HG03469 (cell line): ENCODE measurements at regions not wholly inside any gene's neighbourhood (a gene's known extent, or its start where the extent isn't known, plus 50 kb on each side); places are given as distances from the start of the nearest gene placed in this dataset.
"Not testable (repeated sequence)": the region's sequence is repeated elsewhere in the genome, so short reads cannot be mapped to it uniquely, and the experiment has no call there.

ENCODE experiments used
- ATAC-seq: cut with Tn5 transposase; IDR thresholded peaks from one replicate; pipeline ENCODE4 v1.9.1; 2021; ENCODE audit warnings: mild to moderate bottlenecking, moderate library complexity, moderate number of reproducible peaks; ENCODE audit not compliant: unreplicated experiment

- no peak for ATAC-seq
Measured at GRCh38 chr18:75777630-75778029, 350.1 kb upstream of the SMIM21 start.

GRCh38 chr18:75775121-75775520 is 347.6 kb upstream of the SMIM21 start:
- ATAC-seq = no peak

GRCh38 chr18:75773618-75774017 is 346.1 kb upstream of the SMIM21 start:
- ATAC-seq = no peak

- no peak for ATAC-seq
Measured at GRCh38 chr18:75762758-75763157, 335.3 kb upstream of the SMIM21 start.

- no peak for ATAC-seq
Measured at GRCh38 chr18:75760208-75760607, 332.7 kb upstream of the SMIM21 start.

GRCh38 chr18:75757951-75758350 is 330.4 kb upstream of the SMIM21 start:
- ATAC-seq = no peak

- ATAC-seq = no peak
Measured at GRCh38 chr18:75754433-75754832, 326.9 kb upstream of the SMIM21 start.

GRCh38 chr18:75753753-75754152 is 326.2 kb upstream of the SMIM21 start:
- no peak for ATAC-seq

- no peak for ATAC-seq
Measured at GRCh38 chr18:75752740-75753263, 325.3 kb upstream of the SMIM21 start.

- no peak for ATAC-seq
Measured at GRCh38 chr18:75745147-75745546, 317.6 kb upstream of the SMIM21 start.

GRCh38 chr18:75742516-75742915 is 315.0 kb upstream of the SMIM21 start:
- no peak for ATAC-seq

GRCh38 chr18:75739682-75740081 is 312.2 kb upstream of the SMIM21 start:
- no peak for ATAC-seq

- ATAC-seq = no peak
Measured at GRCh38 chr18:75735291-75735690, 307.8 kb upstream of the SMIM21 start.

GRCh38 chr18:75730249-75730648 is 302.7 kb upstream of the SMIM21 start:
- ATAC-seq = no peak

GRCh38 chr18:75728621-75729020 is 301.1 kb upstream of the SMIM21 start:
- no peak for ATAC-seq

GRCh38 chr18:75727456-75727855 is 300.0 kb upstream of the SMIM21 start:
- ATAC-seq = no peak

- ATAC-seq = no peak
Measured at GRCh38 chr18:75723521-75724340, 296.2 kb upstream of the SMIM21 start.

- ATAC-seq = no peak
Measured at GRCh38 chr18:75714766-75715165, 287.3 kb upstream of the SMIM21 start.

GRCh38 chr18:75712124-75712867 is 284.8 kb upstream of the SMIM21 start:
- not testable (repeated sequence) for ATAC-seq

- ATAC-seq = no peak
Measured at GRCh38 chr18:75700561-75700960, 273.1 kb upstream of the SMIM21 start.

GRCh38 chr18:75698861-75699260 is 271.4 kb upstream of the SMIM21 start:
- no peak for ATAC-seq

- ATAC-seq = no peak
Measured at GRCh38 chr18:75697493-75697892, 270.0 kb upstream of the SMIM21 start.
